ENCODE measurements at regions not wholly inside any gene's neighbourhood (a gene's known extent, or its start where the extent isn't known, plus 50 kb on each side); places are given as distances from the start of the nearest gene placed in this dataset.
"Not testable (repeated sequence)": the region's sequence is repeated elsewhere in the genome, so short reads cannot be mapped to it uniquely, and the experiment has no call there.

DNA sequence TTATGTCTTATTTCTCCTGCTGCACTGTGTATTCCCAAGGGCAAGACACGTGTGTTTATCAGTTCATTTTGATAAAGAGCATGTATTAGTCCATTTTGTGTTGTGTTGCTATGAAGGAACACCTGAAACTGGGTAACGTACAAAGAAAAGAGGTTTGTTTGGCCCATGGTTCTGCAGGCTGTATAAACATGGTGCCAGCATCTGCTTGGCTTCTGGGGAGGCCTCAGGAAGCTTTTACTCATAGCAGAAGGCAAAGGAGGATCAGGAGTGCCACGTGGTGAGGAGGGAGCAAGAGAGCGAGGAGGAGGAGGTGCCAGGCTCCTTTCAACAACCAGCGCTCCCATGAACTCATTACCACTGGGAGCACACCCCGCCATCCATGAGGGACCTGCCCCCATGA is 214.0 kb downstream of the UQCRFS1 start:
- Histone ChIP-seq H2AFZ (ENCODE audit: low read length) (no peak overlapping the region), H4K20me1 (ENCODE audit: insufficient read depth, low read length, poor library complexity, severe bottlenecking) (no peaks in the 10 kb centered on the region), H3K9me3 (ENCODE audit: insufficient read depth, low read depth, low read length) (peaks cover 7% of the 10 kb centered on the region; the same call in 1 of the 2 replicates), H3K9ac (ENCODE audit: low read depth, low read length, poor library complexity, severe bottlenecking) (no peak overlapping the region), H3K9me2 (replicated peaks; ENCODE audit: low read depth, low read length) (no peaks in the 10 kb centered on the region), H3K36me3 (ENCODE audit: insufficient read depth, low read length) (no peaks in the 10 kb centered on the region), H3K4me1 (ENCODE audit: insufficient read depth, low read length, poor library complexity, severe bottlenecking) (no peaks in the 10 kb centered on the region), H3K4me2 (ENCODE audit: low read depth, low read length, poor library complexity, severe bottlenecking) (no peak overlapping the region), H3K4me3 (ENCODE audit: low read length, poor library complexity, severe bottlenecking) (no peak overlapping the region), H3K27me3 (ENCODE audit: insufficient read depth, low read length, poor library complexity, severe bottlenecking) (no peaks in the 10 kb centered on the region), H3K79me2 (ENCODE audit: insufficient read depth, low read length) (no peaks in the 10 kb centered on the region), H3F3A (ENCODE audit: low read depth) (no peaks in the 10 kb centered on the region)
- TF ChIP-seq EZH2phosphoT487 (IDR thresholded peaks at IDR 0.05; ENCODE audit: borderline replicate concordance), result no peak
- TF ChIP-seq, protein P1, sequence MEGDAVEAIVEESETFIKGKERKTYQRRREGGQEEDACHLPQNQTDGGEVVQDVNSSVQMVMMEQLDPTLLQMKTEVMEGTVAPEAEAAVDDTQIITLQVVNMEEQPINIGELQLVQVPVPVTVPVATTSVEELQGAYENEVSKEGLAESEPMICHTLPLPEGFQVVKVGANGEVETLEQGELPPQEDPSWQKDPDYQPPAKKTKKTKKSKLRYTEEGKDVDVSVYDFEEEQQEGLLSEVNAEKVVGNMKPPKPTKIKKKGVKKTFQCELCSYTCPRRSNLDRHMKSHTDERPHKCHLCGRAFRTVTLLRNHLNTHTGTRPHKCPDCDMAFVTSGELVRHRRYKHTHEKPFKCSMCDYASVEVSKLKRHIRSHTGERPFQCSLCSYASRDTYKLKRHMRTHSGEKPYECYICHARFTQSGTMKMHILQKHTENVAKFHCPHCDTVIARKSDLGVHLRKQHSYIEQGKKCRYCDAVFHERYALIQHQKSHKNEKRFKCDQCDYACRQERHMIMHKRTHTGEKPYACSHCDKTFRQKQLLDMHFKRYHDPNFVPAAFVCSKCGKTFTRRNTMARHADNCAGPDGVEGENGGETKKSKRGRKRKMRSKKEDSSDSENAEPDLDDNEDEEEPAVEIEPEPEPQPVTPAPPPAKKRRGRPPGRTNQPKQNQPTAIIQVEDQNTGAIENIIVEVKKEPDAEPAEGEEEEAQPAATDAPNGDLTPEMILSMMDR (conservative IDR thresholded peaks at IDR 0.05; ENCODE audit: low read length), result no peak

DNA sequence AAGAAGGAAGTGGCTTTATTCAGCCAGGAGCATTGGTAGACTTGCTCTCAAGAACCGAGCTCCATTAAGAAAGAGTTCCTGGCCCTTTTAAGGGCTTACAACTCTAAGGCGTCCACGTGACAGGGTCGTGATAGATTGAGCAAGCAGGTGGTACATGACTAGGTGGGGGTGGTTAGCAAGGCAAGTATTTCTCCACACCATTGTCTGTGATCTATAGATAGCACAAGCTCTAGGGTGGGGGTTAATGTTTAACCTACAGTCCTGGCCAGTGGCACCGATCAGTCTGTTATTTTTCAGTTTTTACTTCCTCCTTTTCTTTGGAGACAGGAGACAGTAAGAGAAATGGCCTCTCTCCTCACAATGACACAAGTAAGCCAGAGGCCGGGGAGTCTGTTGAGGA is 215.1 kb downstream of the UQCRFS1 start:
- H3F3A ChIP-seq (ENCODE audit: low read depth); H2AFZ ChIP-seq (ENCODE audit: low read length); H3K27me3 ChIP-seq (ENCODE audit: insufficient read depth, low read length, poor library complexity, severe bottlenecking); H3K79me2 ChIP-seq (ENCODE audit: insufficient read depth, low read length); H3K4me2 ChIP-seq (ENCODE audit: low read depth, low read length, poor library complexity, severe bottlenecking); H3K36me3 ChIP-seq (ENCODE audit: insufficient read depth, low read length); H4K20me1 ChIP-seq (ENCODE audit: insufficient read depth, low read length, poor library complexity, severe bottlenecking); H3K9me3 ChIP-seq (ENCODE audit: insufficient read depth, low read depth, low read length); H3K9me2 ChIP-seq (replicated peaks; ENCODE audit: low read depth, low read length); H3K9ac ChIP-seq (ENCODE audit: low read depth, low read length, poor library complexity, severe bottlenecking); H3K4me1 ChIP-seq (ENCODE audit: insufficient read depth, low read length, poor library complexity, severe bottlenecking); H3K4me3 ChIP-seq (ENCODE audit: low read length, poor library complexity, severe bottlenecking): not testable (repeated sequence)

DNA sequence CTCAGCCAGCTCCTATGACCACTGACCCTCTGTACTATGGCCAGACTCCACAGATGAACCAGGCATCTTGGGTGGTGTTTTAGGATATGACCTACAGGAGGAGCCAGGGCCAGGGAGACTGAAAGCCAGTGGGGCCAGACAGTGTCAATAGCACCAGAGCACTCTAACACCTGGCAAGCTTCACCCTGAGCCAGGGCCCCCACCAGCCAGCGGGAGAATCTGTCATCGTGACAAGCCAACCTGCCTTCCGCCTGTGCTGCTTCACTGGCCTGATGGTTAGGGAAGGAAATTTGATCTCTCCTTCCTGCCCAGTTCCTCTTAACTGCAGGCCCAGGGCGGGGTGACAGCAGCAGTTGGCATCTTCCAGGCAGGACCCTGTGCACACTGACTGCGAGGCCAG is 222.4 kb downstream of the UQCRFS1 start:
- H2AFZ ChIP-seq (ENCODE audit: low read length), result no peak overlapping the region
- no peaks in the 10 kb centered on the region for H3K4me1 ChIP-seq (ENCODE audit: insufficient read depth, low read length, poor library complexity, severe bottlenecking)
- no peaks in the 10 kb centered on the region for H3K9me2 ChIP-seq (replicated peaks; ENCODE audit: low read depth, low read length)
- H3K36me3 ChIP-seq (ENCODE audit: insufficient read depth, low read length), result no peaks in the 10 kb centered on the region
- no peaks in the 10 kb centered on the region for H3K79me2 ChIP-seq (ENCODE audit: insufficient read depth, low read length)
- no peaks in the 10 kb centered on the region for H4K20me1 ChIP-seq (ENCODE audit: insufficient read depth, low read length, poor library complexity, severe bottlenecking)
- peaks cover 3% of the 10 kb centered on the region; the same call in 1 of the 2 replicates for H3K9me3 ChIP-seq (ENCODE audit: insufficient read depth, low read depth, low read length)
- no peak overlapping the region for H3K4me2 ChIP-seq (ENCODE audit: low read depth, low read length, poor library complexity, severe bottlenecking)
- TF ChIP-seq, protein P1 (conservative IDR thresholded peaks at IDR 0.05; ENCODE audit: low read length), result no peak
- TF ChIP-seq EZH2phosphoT487 (IDR thresholded peaks at IDR 0.05; ENCODE audit: borderline replicate concordance), result no peak
- no peaks in the 10 kb centered on the region for H3K27me3 ChIP-seq (ENCODE audit: insufficient read depth, low read length, poor library complexity, severe bottlenecking)
- no peaks in the 10 kb centered on the region for H3F3A ChIP-seq (ENCODE audit: low read depth)
- no peak overlapping the region for H3K4me3 ChIP-seq (ENCODE audit: low read length, poor library complexity, severe bottlenecking)
- no peak overlapping the region for H3K9ac ChIP-seq (ENCODE audit: low read depth, low read length, poor library complexity, severe bottlenecking)

DNA sequence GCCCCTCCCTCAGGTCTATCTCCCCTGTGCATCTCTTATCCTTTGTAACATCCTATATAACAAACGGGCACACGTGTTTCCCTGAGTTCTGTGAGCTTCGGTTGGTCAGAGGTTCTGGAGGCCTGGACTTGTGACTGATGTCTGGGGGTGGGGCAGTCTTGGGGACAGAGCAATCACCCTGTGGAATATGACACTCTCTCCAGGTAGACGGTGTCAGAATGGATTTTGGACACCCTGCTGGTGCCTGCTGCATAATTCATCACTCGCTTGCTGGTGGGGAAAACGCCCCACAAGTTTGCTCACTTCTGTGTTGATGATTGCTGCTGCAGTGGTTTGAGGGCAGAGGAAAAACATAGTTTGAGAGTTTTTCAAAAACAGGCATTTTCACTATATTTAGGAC is 223.2 kb downstream of the UQCRFS1 start:
- Histone ChIP-seq H3K27me3 (ENCODE audit: insufficient read depth, low read length, poor library complexity, severe bottlenecking) (no peaks in the 10 kb centered on the region), H3F3A (ENCODE audit: low read depth) (no peaks in the 10 kb centered on the region), H3K4me1 (ENCODE audit: insufficient read depth, low read length, poor library complexity, severe bottlenecking) (no peaks in the 10 kb centered on the region), H3K36me3 (ENCODE audit: insufficient read depth, low read length) (no peaks in the 10 kb centered on the region), H3K9me3 (ENCODE audit: insufficient read depth, low read depth, low read length) (peaks cover 3% of the 10 kb centered on the region; the same call in 1 of the 2 replicates), H3K79me2 (ENCODE audit: insufficient read depth, low read length) (no peaks in the 10 kb centered on the region), H3K9me2 (replicated peaks; ENCODE audit: low read depth, low read length) (no peaks in the 10 kb centered on the region), H3K4me2 (ENCODE audit: low read depth, low read length, poor library complexity, severe bottlenecking) (no peak overlapping the region), H2AFZ (ENCODE audit: low read length) (no peak overlapping the region), H3K9ac (ENCODE audit: low read depth, low read length, poor library complexity, severe bottlenecking) (no peak overlapping the region), H4K20me1 (ENCODE audit: insufficient read depth, low read length, poor library complexity, severe bottlenecking) (no peaks in the 10 kb centered on the region), H3K4me3 (ENCODE audit: low read length, poor library complexity, severe bottlenecking) (no peak overlapping the region)
- TF ChIP-seq, protein P1 (conservative IDR thresholded peaks at IDR 0.05; ENCODE audit: low read length), result no peak
- no peak for TF ChIP-seq EZH2phosphoT487 (IDR thresholded peaks at IDR 0.05; ENCODE audit: borderline replicate concordance)

Data from Loucy (cell line).